ENCODE measurements at regions not wholly inside any gene's neighbourhood (a gene's known extent, or its start where the extent isn't known, plus 50 kb on each side); places are given as distances from the start of the nearest gene placed in this dataset.

DNA sequence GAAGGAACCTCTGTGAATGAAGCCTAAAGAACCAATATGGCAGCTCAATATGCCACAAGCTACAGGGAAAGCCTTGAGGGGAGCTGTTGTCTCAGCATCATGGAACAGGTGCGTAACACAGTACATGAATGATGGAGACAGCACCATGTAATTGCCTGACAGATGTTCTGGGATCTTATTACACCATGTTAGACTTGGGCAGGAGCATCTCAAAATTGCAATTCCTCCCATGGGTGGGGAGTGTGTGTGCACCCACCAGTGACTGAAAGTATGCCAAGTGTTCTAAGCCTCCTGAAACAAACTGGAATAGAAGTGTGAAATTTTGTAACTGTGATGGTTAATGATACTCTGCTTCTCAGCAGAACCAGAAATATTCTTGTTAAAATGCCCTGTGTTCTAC is 151.0 kb upstream of the SRRM4 start:
- intact Hi-C loops (cut with micrococcal nuclease) = no loop called here
- ChIA-PET POLR2A (no interaction called here), CTCF (no interaction called here), RAD21 (ENCODE audit: low non-redundant PET in 1 of 2, low total read pairs in 2 of 2, uncharacterized antibody in 2 of 2, unreplicated experiment in 2 of 2) (no interaction called here)
- no peaks in the 10 kb centered on the region for H4K20me1 ChIP-seq (ENCODE audit: insufficient read depth)
- H3K4me2 ChIP-seq (ENCODE audit: low read length) = no peak overlapping the region
- H3K79me2 ChIP-seq (ENCODE audit: insufficient read depth, low read length) = no peaks in the 10 kb centered on the region
- H3K27ac ChIP-seq (ENCODE audit: low read depth, low read length) = no peak overlapping the region
- H3K27me3 ChIP-seq (ENCODE audit: insufficient read depth, low read length) = no peaks in the 10 kb centered on the region
- H3K9me2 ChIP-seq (ENCODE audit: insufficient read depth) = no peaks in the 10 kb centered on the region
- no peak overlapping the region for H3K9ac ChIP-seq (ENCODE audit: low read length)
- H3K4me3 ChIP-seq (replicated peaks in 1 of 2; ENCODE audit: low read depth in 1 of 2, low read length in 2 of 2) = no peak overlapping the region
- DNase-seq (ENCODE audit: low read depth, low spot score) (no peak), ATAC-seq (no peak)
- no peaks in the 10 kb centered on the region for H3K4me1 ChIP-seq (ENCODE audit: control insufficient read depth in 1 of 2, insufficient read depth in 2 of 2, low read length in 2 of 2)
- H3K36me3 ChIP-seq (ENCODE audit: control insufficient read depth in 1 of 2, insufficient read depth in 2 of 2, low read length in 2 of 2) = no peaks in the 10 kb centered on the region
- TF ChIP-seq REST (IDR thresholded peaks at IDR 0.05; ENCODE audit: low read depth) (no peak), YY1 (IDR thresholded peaks at IDR 0.05; ENCODE audit: extremely low read depth, insufficient replicate concordance, low read depth, low read length) (no peak), EZH2 (IDR thresholded peaks at IDR 0.05) (no peak), JUND (IDR thresholded peaks at IDR 0.05) (no peak)
- no TSS peak for BruUV-seq (replicated peaks)
- no peak overlapping the region for H2AFZ ChIP-seq (ENCODE audit: low read depth, low read length, poor library complexity, severe bottlenecking)
- no peaks in the 10 kb centered on the region for H3K9me3 ChIP-seq (ENCODE audit: control insufficient read depth in 1 of 2, insufficient read depth in 1 of 2, low read depth in 1 of 2, low read length in 2 of 2)

GRCh38 chr12:118835926-118836325 is 145.4 kb upstream of the SRRM4 start:
- no peaks in the 10 kb centered on the region; the same call in 1 of the 2 replicates for H4K20me1 ChIP-seq (ENCODE audit: insufficient read depth)
- CTCF ChIA-PET = no interaction called here
- POLR2A ChIA-PET = no interaction called here
- no peak overlapping the region for H3K27ac ChIP-seq (ENCODE audit: low read depth, low read length)
- H3K4me3 ChIP-seq (replicated peaks in 1 of 2; ENCODE audit: low read depth in 1 of 2, low read length in 2 of 2) = no peak overlapping the region
- no peaks in the 10 kb centered on the region for H3K36me3 ChIP-seq (ENCODE audit: control insufficient read depth in 1 of 2, insufficient read depth in 2 of 2, low read length in 2 of 2)
- H3K79me2 ChIP-seq (ENCODE audit: insufficient read depth, low read length) = no peaks in the 10 kb centered on the region
- intact Hi-C loops (cut with micrococcal nuclease) = no loop called here
- H3K4me2 ChIP-seq (ENCODE audit: low read length) = no peak overlapping the region
- RAD21 ChIA-PET (ENCODE audit: low non-redundant PET in 1 of 2, low total read pairs in 2 of 2, uncharacterized antibody in 2 of 2, unreplicated experiment in 2 of 2) = no interaction called here
- no peak overlapping the region for H2AFZ ChIP-seq (ENCODE audit: low read depth, low read length, poor library complexity, severe bottlenecking)
- DNase-seq (ENCODE audit: low read depth, low spot score) (no peak), ATAC-seq (no peak)
- no peaks in the 10 kb centered on the region for H3K9me3 ChIP-seq (ENCODE audit: control insufficient read depth in 1 of 2, insufficient read depth in 1 of 2, low read depth in 1 of 2, low read length in 2 of 2)
- no TSS peak for BruUV-seq (replicated peaks)
- H3K27me3 ChIP-seq (ENCODE audit: insufficient read depth, low read length) = no peaks in the 10 kb centered on the region
- no peak overlapping the region for H3K9ac ChIP-seq (ENCODE audit: low read length)
- H3K9me2 ChIP-seq (ENCODE audit: insufficient read depth) = no peaks in the 10 kb centered on the region
- H3K4me1 ChIP-seq (ENCODE audit: control insufficient read depth in 1 of 2, insufficient read depth in 2 of 2, low read length in 2 of 2) = no peaks in the 10 kb centered on the region
- TF ChIP-seq EGR1 (IDR thresholded peaks at IDR 0.05; ENCODE audit: low read depth) = no peak
- TF ChIP-seq, protein P1, sequence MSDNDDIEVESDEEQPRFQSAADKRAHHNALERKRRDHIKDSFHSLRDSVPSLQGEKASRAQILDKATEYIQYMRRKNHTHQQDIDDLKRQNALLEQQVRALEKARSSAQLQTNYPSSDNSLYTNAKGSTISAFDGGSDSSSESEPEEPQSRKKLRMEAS (IDR thresholded peaks at IDR 0.05) = no peak
- TF ChIP-seq ELF1 (IDR thresholded peaks at IDR 0.05; ENCODE audit: borderline replicate concordance, low read depth) = no peak
- no peak for TF ChIP-seq POLR2AphosphoS5 (IDR thresholded peaks at IDR 0.05; ENCODE audit: low read depth, low read length)
- TF ChIP-seq YY1 (IDR thresholded peaks at IDR 0.05; ENCODE audit: extremely low read depth, insufficient replicate concordance, low read depth, low read length) = no peak
- no peak for TF ChIP-seq CBX3 (IDR thresholded peaks at IDR 0.05; ENCODE audit: low read depth)
- no peak for TF ChIP-seq SRF (IDR thresholded peaks at IDR 0.05; ENCODE audit: low read depth)
- no peak for TF ChIP-seq SP1 (IDR thresholded peaks at IDR 0.05; ENCODE audit: low read depth)
- no peak for TF ChIP-seq TCF7L2 (IDR thresholded peaks at IDR 0.05; ENCODE audit: borderline replicate concordance, extremely low read depth, insufficient read depth, insufficient read length)
- no peak for TF ChIP-seq POLR2A (IDR thresholded peaks at IDR 0.05; ENCODE audit: borderline replicate concordance, extremely low read depth, insufficient read depth, insufficient read length)
- TF ChIP-seq ZFX (IDR thresholded peaks at IDR 0.05) = no peak
- TF ChIP-seq CEBPB (IDR thresholded peaks at IDR 0.05; ENCODE audit: low read depth) = no peak
- TF ChIP-seq ZNF274 (IDR thresholded peaks at IDR 0.05; ENCODE audit: low read depth, low read length) = no peak
- TF ChIP-seq ZBTB33 (IDR thresholded peaks at IDR 0.05; ENCODE audit: extremely low read depth, insufficient replicate concordance, low read length) = no peak

All from HCT116 (cell line).